Stimulated activated CD4-positive, alpha-beta T cell treated with anti-CD3 and anti-CD28 coated beads, Interleukin-1b, Interleukin-23, amount 100 ng/mL, for 48 hours (primary cell): ENCODE measurements at regions not wholly inside any gene's neighbourhood (a gene's known extent, or its start where the extent isn't known, plus 50 kb on each side); places are given as distances from the start of the nearest gene placed in this dataset.
"Not testable (repeated sequence)": the region's sequence is repeated elsewhere in the genome, so short reads cannot be mapped to it uniquely, and the experiment has no call there.

ENCODE experiments used
- DNase-seq: peaks from one replicate; pipeline ENCODE4 v3.0.0-alpha.2; 2020

DNA sequence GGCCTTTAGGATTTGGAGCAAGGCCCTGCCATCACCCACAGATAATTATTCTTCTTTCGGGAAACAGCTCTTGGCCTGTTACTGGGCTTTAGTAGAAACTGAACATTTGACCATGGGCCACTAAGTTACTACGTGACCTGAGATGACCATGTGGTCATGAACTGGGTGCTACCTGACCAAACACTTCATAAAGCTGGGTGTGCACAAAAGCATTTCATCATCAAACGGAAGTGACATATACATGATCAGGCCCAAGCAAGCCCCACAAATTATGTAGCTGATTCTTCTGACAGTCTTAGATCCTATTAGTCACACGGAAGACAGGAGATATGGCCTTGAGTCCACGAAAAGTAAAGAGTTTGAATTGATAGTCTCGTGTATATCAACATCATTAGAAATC lies 130.9 kb upstream of the FBN2 start:
- DNase-seq, result no peak

DNA sequence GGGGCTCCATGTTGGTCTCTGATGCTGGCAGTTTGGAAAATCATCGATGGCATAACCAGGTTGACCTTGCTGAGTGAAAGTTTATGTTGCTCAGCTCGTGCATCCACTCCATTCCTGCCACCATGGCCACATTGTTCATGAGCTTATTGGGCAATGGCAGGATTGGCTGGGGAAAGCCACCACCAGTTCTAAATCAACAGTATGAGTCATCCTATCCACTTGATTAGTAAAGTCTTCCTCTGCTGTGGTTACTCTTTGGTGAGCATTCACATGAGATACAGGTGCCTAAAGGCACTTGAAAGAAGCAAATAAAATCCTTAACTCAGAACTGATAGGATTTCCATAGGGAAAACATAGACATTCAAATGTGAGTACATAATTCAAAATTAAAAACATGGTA lies 131.8 kb upstream of the FBN2 start:
- DNase-seq, result no peak

DNA sequence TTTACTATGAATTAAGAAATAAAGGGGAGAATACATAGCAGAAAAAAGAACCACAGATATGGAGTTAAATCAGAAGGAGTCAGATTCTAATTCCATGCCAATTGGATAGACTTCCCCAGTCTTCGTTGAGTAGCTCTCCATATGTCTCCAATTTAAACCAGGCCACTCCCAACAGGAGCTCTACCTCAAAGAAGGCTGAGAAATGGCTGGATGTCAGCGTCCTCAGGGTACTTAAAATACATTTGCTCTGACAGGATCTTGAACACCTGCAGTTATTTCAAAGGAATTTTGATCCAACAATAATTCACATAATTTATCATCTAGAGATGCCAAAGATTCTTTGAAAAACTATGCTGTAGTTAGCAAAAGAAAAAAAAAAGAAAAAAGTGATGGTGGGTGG lies 133.9 kb upstream of the FBN2 start:
- no peak for DNase-seq

DNA sequence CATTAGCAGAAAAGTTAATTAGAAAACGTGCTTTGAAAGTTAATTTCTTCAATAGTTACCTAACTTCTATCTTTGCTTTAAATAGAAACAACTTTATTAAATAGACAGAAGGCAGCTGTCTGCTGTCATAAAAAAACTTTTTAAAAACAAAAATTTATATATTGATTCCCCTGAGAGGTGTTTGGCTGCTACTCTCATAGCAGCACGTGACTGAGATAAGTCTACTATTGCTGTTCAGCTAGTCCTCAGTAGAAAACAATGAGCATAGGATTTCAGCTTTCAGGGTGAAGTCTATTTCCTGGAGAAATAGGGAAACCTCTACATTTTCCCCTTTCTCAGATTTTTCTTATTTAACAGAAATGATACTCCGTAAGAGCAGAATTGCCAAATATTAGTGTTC lies 135.0 kb upstream of the FBN2 start:
- DNase-seq, result no peak

DNA sequence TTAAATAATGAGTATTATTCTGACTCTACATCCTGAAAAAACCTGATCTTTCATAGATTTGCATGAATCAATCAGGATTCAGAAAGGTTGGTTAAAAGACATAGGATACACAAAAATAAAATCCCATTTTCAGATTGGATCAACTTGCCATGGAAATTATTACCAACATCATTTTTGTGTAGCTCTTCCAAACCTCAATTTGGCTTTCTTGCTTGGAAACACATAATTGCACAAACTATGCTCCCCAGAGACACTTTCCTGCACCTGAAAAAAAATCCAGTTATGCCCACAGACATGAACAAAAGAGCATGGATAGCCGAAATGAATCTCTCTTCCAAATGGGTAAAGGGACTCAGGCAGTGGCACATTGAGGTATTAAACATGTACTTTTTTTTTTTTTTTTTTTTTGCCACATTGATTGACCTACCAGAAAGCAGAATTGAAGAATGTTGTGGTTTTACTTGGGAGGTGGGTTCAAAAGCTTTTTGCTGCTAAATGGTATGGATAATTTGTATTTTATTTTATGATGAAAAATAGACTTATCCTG lies 135.4 kb upstream of the FBN2 start:
- DNase-seq, result no peak

DNA sequence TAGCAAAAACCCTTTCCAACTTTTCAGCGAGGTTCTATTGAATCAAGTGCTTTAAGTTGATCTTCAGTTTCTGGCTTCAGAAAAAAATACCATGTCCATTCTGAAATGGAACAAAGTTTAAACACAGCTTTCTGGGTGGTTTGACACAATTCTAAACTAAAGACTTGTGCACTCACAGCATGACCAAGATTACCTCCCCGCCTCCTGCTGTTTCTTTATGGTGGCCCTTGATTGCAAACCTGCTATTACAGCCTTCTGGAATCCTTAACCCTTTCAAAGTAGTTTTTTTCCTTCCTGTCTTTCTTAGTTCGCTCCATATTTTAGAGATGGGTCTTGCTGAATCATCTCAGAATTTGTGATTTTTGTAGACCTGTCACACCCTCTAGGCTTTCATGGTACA lies 135.9 kb upstream of the FBN2 start:
- no peak for DNase-seq

DNA sequence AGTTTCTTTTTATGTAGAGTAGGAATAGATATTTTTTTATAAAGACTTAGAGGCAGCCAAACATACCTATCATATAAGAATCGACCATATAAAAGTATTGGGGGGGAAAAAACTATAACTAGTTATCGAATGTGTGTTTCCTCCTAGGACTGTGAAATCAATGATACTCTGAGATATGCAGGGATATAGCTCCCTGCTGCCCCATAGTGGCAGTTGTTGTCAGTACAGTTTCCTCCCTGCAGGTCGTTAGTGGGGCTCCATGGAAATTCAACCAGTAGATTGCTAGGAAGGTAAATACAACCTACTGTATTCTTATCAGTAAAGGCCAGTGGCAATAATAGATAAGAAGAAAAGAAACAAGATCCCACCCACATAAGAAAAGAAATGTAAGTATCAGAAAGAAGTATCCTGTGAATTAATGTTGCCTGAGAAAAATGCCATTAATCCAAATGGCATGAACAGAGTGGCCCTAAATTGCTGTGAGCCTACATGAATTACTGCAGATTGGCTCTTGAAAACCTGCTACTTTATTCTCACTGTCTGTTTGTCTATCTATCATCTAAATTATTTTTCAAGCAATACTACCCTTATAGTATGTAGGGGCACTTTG lies 136.9 kb upstream of the FBN2 start:
- peak; percentile 18 for DNase-seq

DNA sequence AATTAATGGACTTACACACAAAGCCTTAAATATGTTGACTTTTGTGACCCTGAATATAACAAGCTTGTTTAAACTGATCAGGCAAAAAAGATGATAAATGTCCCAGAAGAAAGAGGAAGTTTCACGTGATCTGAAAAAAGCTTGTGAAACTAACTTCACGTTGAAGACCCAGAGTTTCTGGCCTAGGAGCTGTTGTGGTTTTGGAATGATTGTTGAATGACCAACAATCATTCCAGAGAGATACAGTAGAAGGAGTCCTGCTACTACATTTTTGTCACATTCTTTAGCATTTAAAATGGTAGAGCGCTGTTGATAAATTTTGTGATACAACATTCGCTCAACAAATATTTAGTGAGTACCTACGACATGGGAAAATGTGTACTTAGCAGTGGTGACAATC lies 143.1 kb upstream of the FBN2 start:
- DNase-seq, result no peak

DNA sequence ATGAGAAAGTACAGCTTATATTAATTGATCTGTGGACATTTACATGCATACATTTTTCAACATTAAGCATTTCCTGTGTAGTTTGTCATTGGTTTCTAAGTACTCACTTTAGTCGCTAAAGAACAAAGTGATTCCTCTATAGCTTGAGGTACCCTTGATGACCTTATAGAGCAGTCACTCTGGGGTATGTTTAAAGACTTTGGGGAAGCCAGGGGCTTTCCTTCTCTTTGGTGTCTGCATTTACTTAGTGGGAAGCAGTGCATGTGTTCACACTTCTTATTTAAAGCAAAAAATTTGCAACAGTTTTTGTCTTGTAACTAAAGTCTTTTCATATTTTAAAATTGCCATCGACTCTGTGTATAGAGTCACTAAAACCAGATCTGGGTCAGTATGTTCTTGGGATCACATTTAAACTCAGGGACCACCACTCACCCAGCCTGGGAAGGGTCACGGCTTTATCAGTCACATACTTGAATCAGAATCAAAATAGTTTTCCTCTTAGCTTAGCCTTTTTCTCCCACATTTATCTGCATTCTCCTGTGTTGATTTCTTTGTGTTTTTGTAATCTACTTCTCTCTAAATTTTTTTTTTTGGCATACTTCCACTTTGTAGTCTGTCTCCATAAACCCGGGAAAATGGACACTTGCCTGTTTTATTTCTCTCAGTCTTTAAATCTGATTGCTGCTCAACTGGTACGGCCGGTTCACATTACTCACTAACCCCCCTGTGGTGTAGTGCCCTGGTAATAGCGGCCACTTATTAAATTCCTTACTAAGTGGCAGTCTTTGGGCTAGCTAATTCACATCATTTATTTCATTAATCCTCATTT lies 143.9 kb upstream of the FBN2 start:
- DNase-seq, result no peak

DNA sequence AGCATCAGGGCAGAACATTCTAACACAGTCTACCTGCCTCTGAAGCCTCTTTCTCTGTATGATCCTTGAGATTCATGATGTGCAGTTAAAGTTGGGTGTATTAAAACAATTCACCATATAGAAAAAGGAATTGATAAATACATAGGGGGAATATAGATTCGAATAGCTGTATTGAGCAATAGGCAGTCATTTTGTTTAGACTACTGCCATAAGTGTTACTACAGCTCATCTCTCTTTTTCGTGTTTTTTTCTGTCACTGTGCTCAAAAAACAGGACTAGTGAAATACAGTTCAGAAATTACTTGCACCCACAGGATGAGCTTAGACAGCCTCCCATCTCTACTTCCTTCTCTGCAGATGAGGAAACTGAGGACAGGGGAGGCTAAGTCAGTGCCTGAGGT lies 144.6 kb upstream of the FBN2 start:
- no peak for DNase-seq

DNA sequence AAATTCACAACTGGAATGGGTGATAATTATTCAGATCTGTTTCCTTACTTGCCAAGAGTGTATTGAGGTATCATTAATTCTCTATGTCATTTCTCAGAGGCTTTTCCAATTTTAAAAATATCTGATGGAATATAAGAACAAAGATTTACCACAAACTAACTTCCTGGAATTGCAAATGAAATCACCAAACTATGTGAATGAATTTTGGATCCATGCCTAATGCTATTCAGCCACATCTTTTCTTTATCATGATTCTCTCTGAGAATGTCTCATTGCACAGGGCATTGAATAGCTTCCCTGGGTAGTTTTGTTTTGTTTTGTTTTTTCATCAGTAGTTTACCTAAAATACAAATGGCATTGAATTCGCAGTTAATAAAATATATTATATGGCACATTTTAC lies 146.9 kb upstream of the FBN2 start:
- no peak for DNase-seq

DNA sequence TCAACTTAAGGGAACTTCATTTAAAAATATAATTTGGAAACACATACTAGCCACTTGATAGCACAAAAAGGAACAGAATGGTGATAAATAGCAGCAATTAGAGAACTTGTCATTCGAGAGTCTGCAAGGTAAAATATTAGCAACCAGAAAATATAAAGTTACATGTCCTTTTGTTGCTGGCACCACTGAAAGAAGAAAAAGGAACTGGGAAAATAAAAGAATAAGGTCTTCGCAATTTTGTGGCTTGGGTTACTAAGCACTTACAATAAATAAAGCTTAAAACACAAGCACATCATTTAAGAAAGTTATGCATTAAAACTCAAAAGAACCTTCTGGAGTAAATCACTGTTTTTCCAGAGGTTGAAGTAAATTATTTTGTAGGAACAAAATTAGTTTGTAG lies 149.9 kb upstream of the FBN2 start:
- DNase-seq, result no peak

DNA sequence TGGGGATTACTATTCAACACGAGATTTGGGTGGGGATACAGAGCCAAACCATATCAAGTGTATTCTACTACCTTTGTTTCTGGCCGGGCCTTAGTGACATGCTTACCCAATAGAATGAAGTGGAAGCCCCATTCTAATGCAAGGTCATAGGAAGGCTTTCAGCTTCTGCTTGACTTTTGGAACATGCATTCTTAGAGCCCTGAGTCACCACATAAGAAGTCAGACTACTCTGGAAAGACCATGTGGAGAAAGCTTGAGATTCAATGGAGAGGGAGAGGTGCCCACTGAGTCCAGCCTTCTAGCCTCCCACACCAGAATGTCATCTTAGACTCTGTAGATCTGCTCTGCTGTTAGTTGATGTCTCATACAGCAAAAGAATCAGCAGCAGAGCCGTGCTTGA lies 155.7 kb upstream of the FBN2 start:
- DNase-seq, result no peak

DNA sequence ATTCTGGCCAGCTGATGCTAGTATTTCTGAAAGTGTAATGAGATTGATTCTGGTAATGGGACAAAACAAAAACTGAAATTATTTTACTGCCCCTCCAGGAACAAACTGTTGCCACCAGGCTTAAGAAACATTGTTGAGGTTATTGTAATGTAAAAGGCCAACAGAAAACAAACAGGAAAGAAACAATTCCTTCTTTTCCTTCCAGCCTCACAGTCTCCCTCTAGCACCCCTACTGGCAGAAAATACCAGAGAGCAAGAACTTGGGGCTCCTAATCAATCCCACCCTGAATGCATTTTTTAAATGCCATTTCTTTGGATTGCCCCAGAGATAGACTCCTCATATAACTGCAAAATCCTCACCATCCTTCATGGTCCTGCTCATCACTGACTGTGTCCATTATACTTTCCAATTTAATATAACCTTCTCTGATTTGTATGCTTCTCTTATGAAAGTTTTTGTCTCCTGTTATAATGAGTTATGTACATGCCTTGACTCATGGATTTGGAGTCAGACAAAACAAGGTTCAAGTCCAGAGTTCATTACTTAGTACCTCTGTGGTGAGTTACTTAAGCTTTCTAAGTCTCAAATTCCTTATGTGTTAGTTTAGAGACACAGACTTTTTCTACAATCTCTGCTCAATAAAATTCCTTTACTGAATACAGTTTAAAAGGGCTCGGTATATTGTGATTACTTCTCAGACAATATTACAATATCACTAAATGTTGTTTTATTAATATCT lies 157.9 kb upstream of the FBN2 start:
- no peak for DNase-seq

DNA sequence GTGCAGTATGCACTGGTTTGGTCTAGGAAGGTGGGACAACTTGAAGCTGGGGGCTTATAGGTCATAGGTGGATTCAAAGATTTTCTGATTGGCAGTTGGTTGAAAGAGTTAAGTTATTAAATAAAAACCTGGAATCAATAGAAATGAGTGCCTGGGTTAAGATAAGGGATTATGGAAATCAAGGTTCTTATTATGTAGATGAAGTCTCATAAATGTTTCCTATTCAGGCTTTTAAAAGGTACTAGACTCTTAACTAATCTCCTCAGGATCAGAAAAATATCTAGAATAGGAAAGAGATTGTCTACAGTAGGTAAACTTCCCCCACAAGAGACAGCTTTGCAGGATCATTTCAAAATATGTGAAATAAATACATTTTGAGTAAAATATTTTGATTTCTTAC lies 163.3 kb upstream of the FBN2 start:
- DNase-seq, result no peak

DNA sequence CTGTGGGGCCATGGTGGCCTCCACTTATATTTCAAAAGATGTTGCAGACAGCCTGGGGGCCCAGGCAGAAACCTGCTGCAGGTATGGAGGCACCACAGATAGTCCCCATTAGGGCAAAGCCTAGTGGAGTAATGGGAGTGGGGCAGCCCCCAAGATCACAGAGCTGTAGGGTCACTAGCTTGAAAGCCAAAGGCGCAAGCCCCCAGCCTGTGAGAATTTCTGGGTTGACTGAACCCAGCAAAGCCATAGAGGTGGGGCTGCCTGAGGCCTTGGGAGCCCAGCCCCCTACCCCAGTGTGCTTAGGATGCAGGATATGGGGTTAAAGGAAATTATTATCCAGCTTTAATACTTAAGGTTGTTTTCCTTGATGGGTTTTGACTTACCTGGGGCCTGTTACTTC lies 165.3 kb upstream of the FBN2 start:
- DNase-seq, result no peak

DNA sequence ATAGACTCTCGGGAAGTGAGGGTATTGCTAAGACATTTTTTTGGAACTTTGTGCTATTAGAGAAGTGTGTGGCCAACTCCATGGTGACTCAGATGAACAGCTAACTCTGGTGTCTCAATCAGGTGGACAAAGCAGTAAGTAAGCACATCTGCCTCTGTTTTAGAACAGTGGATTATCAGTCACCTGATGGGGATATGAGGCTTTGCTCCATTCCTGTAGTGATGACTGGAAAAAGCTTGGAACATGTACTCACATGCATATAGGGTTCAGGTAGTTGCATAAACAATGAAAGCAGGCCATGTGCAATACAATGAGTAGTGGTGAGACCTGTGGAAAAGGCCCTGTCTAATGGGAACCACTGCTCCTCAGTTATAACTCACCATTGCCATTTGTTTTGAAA lies 168.2 kb upstream of the FBN2 start:
- DNase-seq, result no peak

DNA sequence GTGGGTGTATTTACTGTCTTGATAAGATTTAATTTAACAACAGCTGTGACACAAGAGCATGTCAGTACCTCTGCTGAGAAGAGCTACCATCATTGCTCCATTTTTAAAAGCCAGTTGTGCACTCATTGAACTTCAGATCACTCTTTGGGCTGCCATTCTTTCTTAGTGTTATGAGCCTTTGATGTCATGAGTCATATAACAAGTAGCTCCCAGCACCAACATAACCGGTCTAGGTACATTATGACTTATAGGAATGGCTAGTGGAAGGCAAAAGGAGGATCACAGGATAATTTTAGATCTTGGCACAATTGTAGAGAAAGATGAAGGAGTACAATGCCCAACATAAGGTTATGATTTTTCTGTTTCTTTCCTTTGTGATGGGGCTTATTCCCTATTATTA lies 170.8 kb upstream of the FBN2 start:
- no peak for DNase-seq

DNA sequence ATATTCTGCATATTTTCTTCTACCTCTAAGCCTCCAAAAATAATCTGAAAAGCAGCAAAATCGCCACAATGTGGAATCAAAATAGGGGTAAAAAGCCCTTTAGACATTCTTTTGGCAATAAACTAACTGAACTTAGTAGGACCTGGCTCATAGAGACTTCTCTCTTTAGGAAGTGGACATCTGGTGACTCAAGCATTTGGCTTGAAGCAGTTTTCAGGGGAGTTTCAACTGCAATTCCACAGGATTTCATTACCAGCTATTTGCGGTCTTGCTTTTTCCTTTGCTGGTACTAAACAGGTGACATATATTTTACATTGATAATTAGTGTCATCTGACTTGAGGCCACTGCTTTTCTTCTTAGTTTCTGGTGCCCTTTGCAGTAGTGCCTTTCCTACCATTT lies 173.2 kb upstream of the FBN2 start:
- DNase-seq, result no peak

DNA sequence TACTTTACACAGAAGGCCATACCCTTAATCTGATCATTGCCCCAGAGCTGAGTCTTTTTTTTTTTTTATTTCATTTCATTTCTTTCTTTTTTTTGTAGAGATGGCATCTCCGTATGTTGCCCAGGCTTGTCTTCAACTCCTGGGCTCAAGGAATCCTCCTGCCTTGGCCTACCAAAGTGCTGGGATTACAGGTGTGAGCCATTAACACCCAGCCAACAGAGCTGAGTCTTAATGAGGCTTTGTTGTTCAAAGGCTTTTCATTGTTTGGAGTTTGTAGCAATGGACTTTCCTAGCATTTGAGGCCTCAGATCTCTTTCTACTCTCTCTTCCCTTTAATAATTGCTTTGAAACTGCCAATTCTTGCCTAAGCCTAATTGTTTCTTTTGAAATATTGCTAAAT lies 176.5 kb upstream of the FBN2 start:
- DNase-seq, result no peak

DNA sequence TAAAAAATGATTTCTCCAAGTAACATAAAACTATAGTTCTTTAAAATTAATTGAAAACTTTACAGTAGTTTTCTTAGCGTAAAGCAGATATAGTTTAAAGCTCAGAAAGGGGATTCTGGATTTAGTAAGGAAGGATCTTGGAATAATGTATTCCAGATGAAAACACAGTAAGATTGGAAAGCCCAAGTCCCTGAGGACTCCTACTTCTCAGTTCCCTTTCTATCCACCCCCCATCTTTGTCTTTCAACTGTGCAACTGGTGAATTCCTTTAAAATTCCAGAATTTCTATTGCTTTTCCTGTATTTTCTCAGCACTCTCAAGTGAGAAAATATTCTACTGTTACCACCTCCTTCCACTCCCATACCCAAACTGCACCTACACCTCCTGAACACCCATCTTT lies 184.5 kb upstream of the FBN2 start:
- no peak for DNase-seq

DNA sequence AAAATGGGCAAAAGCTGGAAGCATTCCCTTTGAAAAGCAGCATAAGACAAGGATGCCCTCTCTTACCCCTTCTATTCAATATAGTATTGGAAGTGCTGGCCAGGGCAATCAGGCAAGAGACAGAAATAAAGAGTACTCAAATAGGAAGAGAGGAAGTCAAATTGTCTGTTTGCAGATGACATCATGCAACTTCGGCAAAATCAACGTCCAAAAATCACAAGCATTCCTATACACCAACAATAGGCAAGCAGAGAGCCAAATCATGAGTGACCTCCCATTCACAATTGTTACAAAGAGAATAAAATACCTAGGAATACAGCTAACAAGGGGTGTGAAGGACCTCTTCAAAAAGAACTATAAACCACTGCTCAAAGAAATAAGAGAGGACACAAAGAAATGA lies 192.0 kb upstream of the FBN2 start:
- DNase-seq, result not testable (repeated sequence)

DNA sequence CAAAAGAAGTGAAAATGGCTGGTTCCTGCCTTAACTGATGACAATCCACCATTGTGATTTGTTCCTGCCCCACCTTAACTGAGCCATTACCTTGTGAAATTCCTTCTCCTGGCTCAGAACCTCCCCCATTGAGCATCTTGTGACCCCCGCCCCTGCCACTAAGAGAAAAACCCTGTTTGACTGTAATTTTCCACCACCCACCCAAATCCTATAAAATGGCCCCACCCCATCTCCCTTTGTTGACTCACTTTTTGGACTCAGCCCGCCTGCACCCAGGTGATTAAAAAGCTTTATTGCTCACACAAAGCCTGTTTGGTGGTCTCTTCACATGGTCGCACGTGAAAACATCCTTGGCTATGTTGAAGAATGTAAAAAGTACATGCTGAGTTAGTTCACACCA lies 197.6 kb upstream of the FBN2 start:
- DNase-seq, result not testable (repeated sequence)

DNA sequence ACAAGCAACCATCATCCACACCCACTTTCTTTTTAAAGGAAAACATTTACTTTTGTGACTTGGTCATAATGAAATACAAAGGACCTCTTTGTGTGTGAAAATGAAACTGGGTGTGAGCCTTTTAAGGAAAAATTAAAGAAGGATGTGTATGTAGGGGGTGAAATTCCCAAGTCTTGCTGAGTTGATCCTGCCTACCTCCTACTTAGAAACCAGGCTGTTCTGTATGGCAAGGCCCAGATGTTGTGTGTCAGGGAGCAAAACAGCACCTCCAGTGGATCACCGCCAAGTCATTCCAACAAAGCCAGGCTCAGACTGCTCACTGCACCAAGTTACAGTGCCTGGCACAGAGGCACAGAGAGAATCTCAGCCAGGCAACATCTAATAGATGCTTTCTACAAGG lies 198.5 kb upstream of the FBN2 start:
- DNase-seq, result no peak
